ENCODE measurements at regions not wholly inside any gene's neighbourhood (a gene's known extent, or its start where the extent isn't known, plus 50 kb on each side); places are given as distances from the start of the nearest gene placed in this dataset.

DNA sequence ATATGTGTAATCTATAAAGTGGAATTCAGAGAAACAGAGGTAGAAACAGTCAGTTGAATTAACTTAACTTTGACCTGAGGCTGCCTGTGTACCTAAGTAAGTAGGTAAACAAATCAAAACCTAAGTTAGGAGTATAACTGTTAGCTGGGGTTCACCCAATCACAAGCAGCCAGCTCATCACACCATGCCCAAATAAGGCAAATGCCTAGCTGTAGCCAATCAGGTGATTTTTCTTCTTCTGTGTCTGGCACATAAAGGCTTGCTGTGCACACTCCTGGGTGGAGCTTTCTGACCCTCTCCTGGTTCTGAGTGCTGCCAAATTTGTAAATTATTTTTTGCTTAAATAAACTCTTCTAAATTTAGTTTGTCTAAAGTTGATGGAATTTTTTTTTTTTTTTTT is 54.7 kb upstream of the TRIM39 start:
- DNase-seq (ENCODE audit: low spot score) = no peak
- in situ Hi-C loops (cut with HindIII; ENCODE audit: low sequenced_read_pairs) = no loop called here

DNA sequence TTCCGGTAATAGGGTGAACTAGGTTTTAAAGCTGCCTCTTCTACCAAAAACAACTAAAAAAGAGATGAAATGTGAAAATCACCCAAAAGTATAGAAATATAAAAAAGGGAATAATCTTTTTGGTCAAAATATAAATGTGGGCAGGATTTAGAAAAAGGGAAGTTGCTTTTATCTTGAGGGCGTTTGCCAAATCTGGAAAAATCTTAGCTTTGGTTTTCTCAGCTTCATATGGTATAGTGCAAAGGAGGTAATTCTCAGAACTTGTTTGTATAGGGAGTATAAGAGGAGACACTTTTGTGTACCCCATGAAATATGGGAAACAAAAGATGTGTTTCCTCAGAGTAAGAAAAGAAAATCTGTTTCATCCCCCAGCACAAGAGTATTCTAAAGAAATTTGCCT is 54.2 kb upstream of the TRIM26 start:
- in situ Hi-C loops (cut with HindIII; ENCODE audit: low sequenced_read_pairs) = no loop called here

DNA sequence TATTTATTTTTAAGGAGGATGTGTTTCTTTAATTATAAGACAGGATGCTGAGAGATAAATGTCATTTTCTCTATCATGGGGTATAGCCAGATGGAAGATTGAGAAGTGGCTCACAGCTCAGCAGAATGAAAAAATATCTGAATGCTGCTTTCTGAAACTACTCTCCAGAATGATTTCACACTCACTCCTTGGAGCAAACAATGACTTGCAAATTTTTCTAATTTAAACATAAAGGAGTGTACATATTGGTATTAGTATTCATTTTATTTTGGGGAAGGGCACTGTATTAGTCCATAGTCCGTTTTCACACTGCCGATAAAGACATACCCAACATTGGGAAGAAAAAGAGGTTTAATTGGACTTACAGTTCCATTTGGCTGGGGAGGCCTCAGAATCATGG is 52.4 kb upstream of the TRIM26 start:
- DNase-seq (ENCODE audit: low spot score) = no peak
- in situ Hi-C loops (cut with HindIII; ENCODE audit: low sequenced_read_pairs) = no loop called here

More for the DNA sequence above, 54.2 kb upstream of the TRIM26 start:
- no peak for DNase-seq (ENCODE audit: low spot score)

DNA sequence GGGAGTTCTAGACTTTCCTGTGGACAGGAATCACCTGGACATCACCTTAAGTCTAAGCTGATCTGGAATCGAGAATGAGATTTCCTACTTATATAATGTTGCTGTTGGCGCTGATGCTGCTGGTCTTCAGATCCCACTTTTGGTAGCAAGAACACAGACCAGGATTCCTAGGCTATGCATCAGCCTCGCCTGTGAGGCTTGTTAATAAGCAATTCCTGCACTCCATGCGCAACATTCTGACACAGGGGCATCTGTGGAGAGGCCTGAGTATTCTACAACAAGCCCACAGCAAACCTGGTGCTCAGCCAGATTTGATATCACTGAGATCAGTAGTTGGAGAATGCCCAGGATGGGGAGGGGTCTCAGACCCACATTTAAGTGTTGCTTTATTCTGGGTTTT is 52.0 kb upstream of the TRIM26 start:
- in situ Hi-C loops (cut with HindIII; ENCODE audit: low sequenced_read_pairs) = no loop called here
- DNase-seq (ENCODE audit: low spot score) = no peak

DNA sequence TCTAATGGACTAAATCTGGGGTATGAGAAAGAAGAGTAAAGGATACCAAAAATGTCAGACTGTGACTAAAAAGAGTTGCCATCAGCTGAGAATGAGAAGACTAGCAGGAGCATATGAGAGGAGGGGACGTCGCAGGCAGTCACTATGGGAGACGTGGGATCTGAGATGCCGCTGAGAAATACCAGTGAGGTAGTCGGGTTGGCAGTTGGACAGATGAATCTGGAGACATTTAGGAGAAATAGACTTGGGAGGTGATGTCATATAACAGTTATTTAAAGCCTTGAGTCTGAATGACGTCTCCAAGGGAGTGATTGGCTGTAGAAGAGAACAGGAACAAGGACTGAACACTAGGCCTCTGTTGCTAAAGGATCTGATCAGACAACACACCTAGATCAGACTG is 51.5 kb upstream of the TRIM26 start:
- in situ Hi-C loops (cut with HindIII; ENCODE audit: low sequenced_read_pairs) = no loop called here
- peak; percentile 20 for DNase-seq (ENCODE audit: low spot score)

DNA sequence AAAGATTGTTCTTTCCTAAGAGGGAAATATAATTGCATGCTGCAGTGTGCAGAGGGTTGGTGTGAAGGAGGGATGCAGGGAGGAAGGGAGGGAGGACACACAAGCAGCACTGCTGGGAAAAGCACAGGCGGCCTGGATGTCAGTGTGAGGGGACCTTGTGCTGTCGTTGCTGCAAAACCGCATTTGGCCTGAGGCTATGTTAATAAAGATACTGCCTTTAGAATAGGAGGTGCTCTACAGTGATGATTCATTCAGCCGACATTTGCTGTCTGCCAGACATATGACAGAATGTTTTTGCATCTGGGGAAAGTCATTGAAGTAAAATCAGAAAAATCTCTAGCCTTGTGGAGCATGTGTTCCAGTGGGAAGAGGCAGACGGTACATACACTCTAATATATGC is 50.5 kb upstream of the TRIM26 start:
- in situ Hi-C loops (cut with HindIII; ENCODE audit: low sequenced_read_pairs) = no loop called here
- DNase-seq (ENCODE audit: low spot score) = no peak
